HG03571 (cell line): ENCODE measurements at regions not wholly inside any gene's neighbourhood (a gene's known extent, or its start where the extent isn't known, plus 50 kb on each side); places are given as distances from the start of the nearest gene placed in this dataset.

Experiments
- ATAC-seq: cut with Tn5 transposase; IDR thresholded peaks from one replicate; pipeline ENCODE4 v1.9.1; 2021; ENCODE audit not compliant: unreplicated experiment

DNA sequence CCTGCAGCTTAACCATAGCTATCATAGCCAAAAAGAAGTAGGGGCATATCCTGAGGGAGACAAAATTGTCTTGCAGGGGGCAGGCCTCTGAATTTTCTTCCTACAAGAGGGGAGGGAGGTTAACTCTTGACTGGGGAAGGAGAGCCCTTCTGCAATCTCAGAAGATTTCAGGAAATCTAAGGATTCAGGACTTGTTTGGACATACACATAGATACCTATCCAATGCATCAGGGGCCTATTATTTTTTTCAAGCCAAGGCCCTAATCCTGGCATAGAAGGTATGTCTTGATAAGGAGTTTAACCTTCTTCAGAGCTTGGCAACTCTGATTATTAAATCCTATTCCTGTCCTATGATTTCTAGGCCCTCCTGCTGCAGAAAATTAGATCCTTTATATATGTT, 375.1 kb upstream of the ACTBL2 start:
- ATAC-seq = no peak

DNA sequence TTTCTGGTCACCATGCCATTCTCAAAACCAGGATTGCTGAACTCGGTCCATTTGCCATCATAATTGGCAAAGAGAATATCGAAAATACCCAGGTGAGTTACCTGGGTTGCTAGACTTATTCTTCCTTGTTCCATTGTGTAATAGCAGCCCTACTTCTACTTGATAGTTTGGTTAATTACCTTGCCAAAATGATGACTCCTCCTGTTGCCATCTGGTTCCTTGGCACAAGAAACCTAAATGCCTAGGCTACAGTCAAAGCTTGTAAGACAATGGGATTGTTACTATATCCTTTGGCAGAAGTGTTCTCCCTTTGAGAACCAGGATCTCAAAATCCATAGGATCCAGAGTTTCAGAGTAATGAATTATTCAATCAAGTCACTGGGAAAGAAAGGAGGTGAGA, 373.2 kb upstream of the ACTBL2 start:
- no peak for ATAC-seq

- no peak for ATAC-seq
Observed at GRCh38 chr5:57853929-57854697, 371.5 kb upstream of the ACTBL2 start.

GRCh38 chr5:57850109-57850508, 367.5 kb upstream of the ACTBL2 start:
- ATAC-seq = no peak

DNA sequence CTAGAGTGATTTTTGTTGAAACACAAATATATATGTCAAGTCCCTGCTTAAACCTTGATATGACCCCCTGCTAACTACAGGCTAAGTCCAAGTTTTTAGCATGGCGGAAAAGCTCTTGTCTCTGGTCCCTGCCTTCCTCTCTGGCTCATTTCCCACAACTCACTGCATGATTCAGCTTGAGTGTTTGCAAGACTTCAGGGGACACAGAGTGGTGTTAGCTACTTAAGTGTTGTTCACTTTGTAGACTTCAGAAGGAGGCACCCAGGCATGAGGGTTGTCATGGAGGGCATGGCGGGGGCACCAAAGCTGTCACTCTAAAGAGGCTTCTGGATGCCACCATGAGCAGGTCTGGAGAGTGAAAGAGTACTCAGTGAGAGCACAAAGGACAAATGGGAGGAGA, 362.4 kb upstream of the ACTBL2 start:
- no peak for ATAC-seq

DNA sequence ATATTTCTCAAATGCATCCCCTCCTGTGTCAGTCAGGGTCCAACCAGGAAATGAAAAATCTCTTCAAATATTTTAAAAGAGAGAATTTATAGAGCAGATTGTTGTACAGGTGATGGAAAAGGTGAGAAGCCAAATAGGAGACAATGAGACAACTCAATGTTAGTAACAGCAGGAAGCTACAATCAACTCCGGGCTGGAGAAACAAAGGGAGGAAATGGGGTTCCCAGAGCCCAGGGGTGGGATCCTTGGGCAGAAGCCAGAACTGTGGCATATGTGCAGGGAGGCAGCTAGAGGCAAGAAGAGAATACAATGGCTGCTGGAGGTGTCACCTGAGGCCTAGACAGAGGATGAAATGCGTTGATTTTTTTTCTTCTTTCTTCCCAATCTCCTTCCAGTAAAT, 361.8 kb upstream of the ACTBL2 start:
- ATAC-seq = no peak

DNA sequence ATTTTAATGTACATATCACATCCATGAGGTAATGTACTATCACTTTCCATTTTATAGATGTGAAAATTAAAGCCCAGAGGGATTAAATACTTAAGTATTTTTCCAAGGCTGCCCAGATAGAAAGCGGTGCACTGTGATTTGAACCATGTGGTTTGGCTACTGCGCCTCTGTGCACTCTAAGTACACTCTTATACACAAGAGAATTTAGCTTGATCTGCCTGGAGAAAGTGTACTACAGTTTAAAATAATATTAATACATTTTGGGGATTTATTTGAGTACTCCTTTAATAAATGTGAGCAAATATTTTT, 360.4 kb upstream of the ACTBL2 start:
- no peak for ATAC-seq

GRCh38 chr5:57842364-57843058, 359.9 kb upstream of the ACTBL2 start:
- no peak for ATAC-seq

GRCh38 chr5:57841676-57842363, 359.2 kb upstream of the ACTBL2 start:
- ATAC-seq = no peak

- ATAC-seq = no peak
Observed at GRCh38 chr5:57839437-57840079, 356.9 kb upstream of the ACTBL2 start.

- no peak for ATAC-seq
Observed at GRCh38 chr5:57839025-57839424, 356.4 kb upstream of the ACTBL2 start.

- ATAC-seq = no peak
Observed at GRCh38 chr5:57836921-57837320, 354.3 kb upstream of the ACTBL2 start.

DNA sequence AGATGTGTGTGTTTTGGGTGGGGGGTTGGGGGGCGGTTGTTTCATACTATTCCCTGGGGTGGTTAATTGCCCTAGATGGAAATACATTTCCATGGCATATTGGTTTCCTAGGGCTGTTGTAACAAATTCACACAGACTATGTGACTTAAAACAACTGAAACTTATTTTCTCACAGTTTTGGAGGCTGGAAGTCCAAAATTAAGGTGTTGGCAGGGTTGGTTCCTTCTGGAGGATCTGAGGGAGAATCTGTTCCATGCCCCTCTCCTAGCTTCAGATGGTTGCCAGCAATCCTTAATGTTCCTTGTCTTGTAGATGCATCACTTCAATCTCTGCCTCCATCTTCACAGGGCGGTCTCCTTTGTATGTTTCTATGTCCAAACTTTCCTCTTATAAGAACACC, 353.7 kb upstream of the ACTBL2 start:
- no peak for ATAC-seq

DNA sequence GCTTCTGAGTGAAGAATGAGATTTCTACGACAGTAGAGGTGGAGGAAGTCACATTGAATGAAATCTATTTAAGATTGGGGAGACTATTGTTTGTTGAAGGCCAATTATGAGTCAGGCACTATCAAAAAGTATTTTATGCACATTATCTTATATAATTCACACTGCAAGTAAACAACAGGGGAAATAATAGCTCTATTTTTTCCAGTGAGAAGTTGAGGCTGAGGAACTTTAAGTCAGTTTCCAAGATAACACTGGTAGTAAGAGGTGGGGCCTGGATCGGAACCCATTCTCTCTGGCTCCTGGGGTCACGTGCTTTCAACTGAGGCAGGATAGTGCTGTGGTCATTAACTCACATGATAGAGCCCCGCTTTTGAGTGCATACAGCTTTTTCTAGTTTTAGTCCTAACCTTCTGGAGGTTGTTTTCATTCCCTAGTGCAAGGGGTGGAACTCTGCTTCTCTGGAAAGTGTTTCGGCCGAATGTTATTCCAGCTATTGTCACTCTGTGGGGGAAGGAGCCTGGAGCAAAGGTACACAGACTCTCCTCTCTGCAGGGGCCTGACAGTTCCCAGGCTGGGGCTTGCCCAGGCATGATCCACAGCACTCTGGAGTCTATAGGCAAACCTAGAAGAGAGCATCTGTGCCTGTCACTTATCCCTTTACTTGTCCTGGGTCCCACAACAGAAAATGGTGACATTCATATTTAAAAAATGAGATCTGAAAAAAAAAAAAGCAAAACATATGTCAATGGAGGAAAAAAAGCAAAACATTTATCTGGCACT, 352.4 kb upstream of the ACTBL2 start:
- ATAC-seq = no peak

DNA sequence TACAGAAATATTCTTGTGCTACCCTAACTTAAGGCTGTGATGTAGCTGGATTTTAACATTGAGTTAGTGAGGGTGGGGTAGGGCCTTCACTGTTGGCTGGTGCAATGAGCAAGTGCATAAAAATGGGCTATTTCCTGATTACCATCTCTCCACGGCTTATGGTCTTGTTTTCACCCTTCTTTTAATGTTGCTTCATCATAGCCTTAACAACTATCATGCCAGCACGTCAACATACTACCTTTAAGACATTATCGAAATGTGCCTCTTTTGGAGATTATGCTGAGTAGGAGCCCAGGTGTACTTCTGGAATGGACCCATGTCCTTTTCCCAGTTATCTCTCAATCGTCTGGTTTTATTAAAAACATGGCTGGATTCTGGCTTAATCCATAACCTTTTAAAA, 350.9 kb upstream of the ACTBL2 start:
- no peak for ATAC-seq

DNA sequence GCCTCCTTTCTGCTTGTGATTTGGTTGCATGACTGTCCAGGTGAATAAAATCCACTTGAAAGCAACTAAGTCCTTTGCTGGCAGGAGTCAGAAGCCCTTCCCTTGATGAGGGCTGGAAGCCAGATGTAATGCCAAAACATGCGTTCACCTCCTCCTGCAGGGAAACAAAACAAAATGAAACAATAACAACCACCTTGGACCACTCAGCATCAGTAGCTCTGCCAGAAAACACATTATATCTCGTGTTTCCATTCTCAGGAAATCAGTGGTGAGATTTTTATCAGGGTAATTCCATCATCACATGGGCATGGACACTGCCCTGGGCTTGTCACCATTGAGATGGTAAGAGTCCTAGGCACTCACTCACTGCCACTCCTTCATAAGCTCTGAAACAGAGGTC, 350.3 kb upstream of the ACTBL2 start:
- no peak for ATAC-seq

DNA sequence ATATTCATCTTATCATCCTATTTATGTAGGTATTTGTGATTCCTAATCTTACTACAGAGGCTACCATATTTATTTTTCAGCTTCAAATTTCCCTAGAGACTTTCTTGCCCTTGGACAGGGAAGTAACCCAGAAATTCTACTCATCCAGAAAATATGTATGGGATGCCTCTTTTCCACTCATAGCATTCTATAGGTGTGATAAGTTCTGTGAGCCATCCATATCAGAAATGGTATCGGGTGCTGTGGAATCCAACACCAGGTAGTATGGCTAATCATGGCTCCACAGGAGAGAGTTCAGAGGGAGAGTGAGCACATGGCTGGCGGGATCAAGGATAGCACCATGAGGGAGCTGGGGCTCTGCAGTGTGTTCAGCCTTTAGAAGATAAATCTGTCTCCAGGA, 349.3 kb upstream of the ACTBL2 start:
- ATAC-seq = no peak

DNA sequence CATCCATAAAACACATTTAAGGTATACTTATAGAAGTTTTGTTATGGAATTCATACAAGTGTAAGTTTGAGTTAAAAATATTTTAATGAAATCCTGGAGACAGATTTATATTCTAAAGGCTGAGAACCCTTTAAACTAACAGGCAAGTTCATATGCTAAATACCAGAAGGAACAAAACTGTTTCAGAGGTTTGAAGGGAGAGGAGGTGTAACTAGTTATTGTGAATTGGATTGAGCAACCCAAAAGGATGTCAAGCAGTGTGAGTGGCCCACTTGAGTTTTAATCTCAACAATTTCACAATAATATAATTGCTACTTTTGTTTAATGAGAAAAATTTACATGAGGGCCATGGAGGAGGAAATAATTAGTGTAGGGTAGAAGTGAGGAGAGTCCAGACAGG, 348.5 kb upstream of the ACTBL2 start:
- no peak for ATAC-seq

GRCh38 chr5:57828221-57828620, 345.6 kb upstream of the ACTBL2 start:
- no peak for ATAC-seq

DNA sequence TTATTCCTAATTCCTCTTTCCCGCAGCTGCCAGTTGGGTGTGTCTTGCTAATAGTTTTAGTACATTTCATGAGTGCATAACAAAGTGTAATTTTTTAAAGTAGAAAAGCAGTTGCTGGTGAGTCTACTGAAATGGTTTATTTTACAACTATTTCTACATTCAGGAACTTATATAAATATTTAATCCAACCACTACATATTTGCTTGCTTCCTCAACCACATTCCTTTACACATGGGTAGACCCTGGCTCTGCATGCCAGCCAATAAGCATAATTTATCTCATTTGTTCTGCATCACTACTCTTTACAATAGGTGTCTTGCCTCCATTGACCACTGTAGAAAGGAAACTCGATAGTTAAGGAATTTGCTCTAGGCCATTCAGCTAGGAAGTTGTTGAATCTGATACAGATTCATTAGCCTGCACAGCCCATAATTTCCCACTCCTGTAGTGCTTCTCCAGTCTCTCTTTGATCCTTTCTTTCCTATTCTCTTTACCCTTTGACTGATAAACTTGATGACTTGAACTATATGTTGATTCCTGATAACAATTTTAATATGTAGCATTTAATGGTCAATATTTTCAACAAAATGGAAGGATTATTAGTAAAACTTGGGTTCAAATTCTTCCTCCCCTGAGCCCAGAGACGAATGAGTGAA, 342.5 kb upstream of the ACTBL2 start:
- no peak for ATAC-seq

DNA sequence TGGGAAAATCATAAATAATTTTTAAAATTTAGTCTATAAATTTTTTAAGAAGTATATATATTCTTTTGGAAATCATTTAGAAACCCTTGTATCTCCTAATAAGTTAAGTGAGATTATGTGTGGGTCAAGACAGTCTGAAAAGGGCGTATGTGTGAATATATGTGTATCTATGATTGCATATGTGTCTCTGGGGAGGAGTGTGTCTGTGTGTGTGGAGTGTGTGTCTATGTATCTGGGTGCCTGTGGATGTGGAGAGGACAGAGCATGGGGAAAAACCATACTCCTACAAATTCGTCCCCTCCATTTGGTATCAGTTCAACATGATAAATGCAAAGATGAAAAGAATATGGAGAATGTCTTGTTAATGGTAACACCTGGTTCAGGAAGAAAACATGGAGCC, 342.0 kb upstream of the ACTBL2 start:
- ATAC-seq = no peak
